ENCODE measurements at regions not wholly inside any gene's neighbourhood (a gene's known extent, or its start where the extent isn't known, plus 50 kb on each side); places are given as distances from the start of the nearest gene placed in this dataset.

DNA sequence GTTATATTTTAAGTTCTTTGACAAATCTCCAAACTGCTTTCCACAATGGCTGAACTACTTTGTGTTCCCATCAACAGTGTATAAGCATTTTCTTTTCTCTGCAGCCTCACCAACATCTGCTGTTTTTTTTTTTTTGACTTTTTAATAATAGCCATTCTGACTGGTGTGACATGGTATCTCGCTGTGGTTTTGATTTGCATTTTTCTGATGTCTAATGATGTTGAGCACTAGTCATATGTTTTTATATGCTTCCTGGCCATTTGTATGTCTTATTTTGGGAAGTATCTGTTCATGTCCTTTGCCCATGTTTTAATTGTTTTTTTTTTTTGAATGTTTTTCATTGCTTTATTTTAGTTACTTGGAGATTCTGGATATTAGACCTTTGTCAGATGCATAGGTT lies 196.6 kb downstream of the PLK2 start:
- H3K9ac ChIP-seq (ENCODE audit: low read length), result no peak overlapping the region
- H3K9me3 ChIP-seq (ENCODE audit: low read length), result no peaks in the 10 kb centered on the region
- no peak overlapping the region for H3K4me3 ChIP-seq (ENCODE audit: low read depth, low read length, poor library complexity, severe bottlenecking)
- no peaks in the 10 kb centered on the region for H4K20me1 ChIP-seq (ENCODE audit: insufficient read depth, low read length)
- H3K36me3 ChIP-seq (ENCODE audit: insufficient read depth, low read length), result no peaks in the 10 kb centered on the region
- no peaks in the 10 kb centered on the region for H3K79me2 ChIP-seq (ENCODE audit: insufficient read depth, low read length)
- H2AFZ ChIP-seq (ENCODE audit: low read length), result no peak overlapping the region
- H3K9me2 ChIP-seq (ENCODE audit: low read depth, low read length), result no peaks in the 10 kb centered on the region
- H3K27ac ChIP-seq (ENCODE audit: low read depth, low read length, poor library complexity, severe bottlenecking), result no peak overlapping the region
- no peaks in the 10 kb centered on the region for H3K4me1 ChIP-seq (ENCODE audit: insufficient read depth, low read length, severe bottlenecking)
- no peak overlapping the region for H3K4me2 ChIP-seq (ENCODE audit: low read length)
- no peaks in the 10 kb centered on the region for H3F3A ChIP-seq (ENCODE audit: insufficient read depth, low read length)
- TF ChIP-seq, protein P1, sequence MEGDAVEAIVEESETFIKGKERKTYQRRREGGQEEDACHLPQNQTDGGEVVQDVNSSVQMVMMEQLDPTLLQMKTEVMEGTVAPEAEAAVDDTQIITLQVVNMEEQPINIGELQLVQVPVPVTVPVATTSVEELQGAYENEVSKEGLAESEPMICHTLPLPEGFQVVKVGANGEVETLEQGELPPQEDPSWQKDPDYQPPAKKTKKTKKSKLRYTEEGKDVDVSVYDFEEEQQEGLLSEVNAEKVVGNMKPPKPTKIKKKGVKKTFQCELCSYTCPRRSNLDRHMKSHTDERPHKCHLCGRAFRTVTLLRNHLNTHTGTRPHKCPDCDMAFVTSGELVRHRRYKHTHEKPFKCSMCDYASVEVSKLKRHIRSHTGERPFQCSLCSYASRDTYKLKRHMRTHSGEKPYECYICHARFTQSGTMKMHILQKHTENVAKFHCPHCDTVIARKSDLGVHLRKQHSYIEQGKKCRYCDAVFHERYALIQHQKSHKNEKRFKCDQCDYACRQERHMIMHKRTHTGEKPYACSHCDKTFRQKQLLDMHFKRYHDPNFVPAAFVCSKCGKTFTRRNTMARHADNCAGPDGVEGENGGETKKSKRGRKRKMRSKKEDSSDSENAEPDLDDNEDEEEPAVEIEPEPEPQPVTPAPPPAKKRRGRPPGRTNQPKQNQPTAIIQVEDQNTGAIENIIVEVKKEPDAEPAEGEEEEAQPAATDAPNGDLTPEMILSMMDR (IDR thresholded peaks at IDR 0.05; ENCODE audit: low read length), result no peak
- TF ChIP-seq EZH2 (IDR thresholded peaks at IDR 0.05; ENCODE audit: borderline replicate concordance, low read length), result no peak
- no peaks in the 10 kb centered on the region for H3K27me3 ChIP-seq (ENCODE audit: insufficient read depth, low read length)

DNA sequence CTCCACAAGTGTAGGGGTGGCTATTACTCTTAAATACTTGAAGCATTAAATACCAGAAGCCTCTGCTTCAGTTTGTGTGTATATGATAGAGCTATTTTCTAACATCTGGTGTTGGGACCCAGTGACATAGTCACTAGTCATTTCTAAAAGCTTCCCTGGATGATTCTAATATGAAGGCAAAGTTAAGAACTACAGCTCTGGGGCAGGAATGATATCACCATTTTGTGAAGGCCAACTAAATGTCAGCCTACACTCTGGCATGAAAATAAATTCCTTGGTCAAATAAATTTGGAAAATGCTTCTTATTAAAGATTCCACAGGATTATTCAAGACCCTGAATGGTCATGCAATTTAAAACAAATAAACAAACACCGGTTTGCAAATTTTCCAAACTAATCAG lies 197.7 kb downstream of the PLK2 start:
- Histone ChIP-seq H3K79me2 (ENCODE audit: insufficient read depth, low read length) (no peaks in the 10 kb centered on the region), H3K9me2 (ENCODE audit: low read depth, low read length) (no peaks in the 10 kb centered on the region), H3K27me3 (ENCODE audit: insufficient read depth, low read length) (no peaks in the 10 kb centered on the region), H2AFZ (ENCODE audit: low read length) (no peak overlapping the region), H3K36me3 (ENCODE audit: insufficient read depth, low read length) (no peaks in the 10 kb centered on the region), H3K27ac (ENCODE audit: low read depth, low read length, poor library complexity, severe bottlenecking) (no peak overlapping the region), H3K4me1 (ENCODE audit: insufficient read depth, low read length, severe bottlenecking) (no peaks in the 10 kb centered on the region), H3K9ac (ENCODE audit: low read length) (no peak overlapping the region), H3K9me3 (ENCODE audit: low read length) (no peaks in the 10 kb centered on the region), H3K4me2 (ENCODE audit: low read length) (no peak overlapping the region), H3K4me3 (ENCODE audit: low read depth, low read length, poor library complexity, severe bottlenecking) (no peak overlapping the region), H4K20me1 (ENCODE audit: insufficient read depth, low read length) (no peaks in the 10 kb centered on the region), H3F3A (ENCODE audit: insufficient read depth, low read length) (no peaks in the 10 kb centered on the region)
- TF ChIP-seq, protein P1 (IDR thresholded peaks at IDR 0.05; ENCODE audit: low read length), result no peak
- no peak for TF ChIP-seq EZH2 (IDR thresholded peaks at IDR 0.05; ENCODE audit: borderline replicate concordance, low read length)

DNA sequence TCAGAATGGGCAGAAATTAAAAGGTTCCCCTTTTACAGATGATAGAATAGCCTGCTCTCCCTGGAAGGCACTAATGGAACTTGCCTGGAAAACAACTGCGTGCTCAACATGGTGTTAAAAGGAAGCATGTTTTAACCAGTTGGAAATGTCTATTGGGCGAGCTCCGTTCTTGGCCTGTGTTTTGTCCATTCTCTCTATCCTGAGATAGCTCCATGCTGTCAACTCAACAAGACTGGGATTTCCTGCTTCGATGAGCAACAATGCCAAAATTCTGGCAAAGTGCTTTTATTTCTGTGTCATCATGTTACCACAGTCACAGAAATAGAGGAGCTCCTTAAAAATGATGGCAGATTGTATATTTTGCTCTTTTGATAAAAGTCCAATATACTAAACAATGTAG lies 198.3 kb downstream of the PLK2 start:
- H3K79me2 ChIP-seq (ENCODE audit: insufficient read depth, low read length), result no peaks in the 10 kb centered on the region
- H3K9me2 ChIP-seq (ENCODE audit: low read depth, low read length), result no peaks in the 10 kb centered on the region
- no peaks in the 10 kb centered on the region for H3K27me3 ChIP-seq (ENCODE audit: insufficient read depth, low read length)
- no peak for TF ChIP-seq EZH2 (IDR thresholded peaks at IDR 0.05; ENCODE audit: borderline replicate concordance, low read length)
- TF ChIP-seq, protein P1 (IDR thresholded peaks at IDR 0.05; ENCODE audit: low read length), result no peak
- H3K36me3 ChIP-seq (ENCODE audit: insufficient read depth, low read length), result no peaks in the 10 kb centered on the region
- H3K4me3 ChIP-seq (ENCODE audit: low read depth, low read length, poor library complexity, severe bottlenecking), result no peak overlapping the region
- no peak overlapping the region for H3K4me2 ChIP-seq (ENCODE audit: low read length)
- H4K20me1 ChIP-seq (ENCODE audit: insufficient read depth, low read length), result no peaks in the 10 kb centered on the region
- H3K27ac ChIP-seq (ENCODE audit: low read depth, low read length, poor library complexity, severe bottlenecking), result no peak overlapping the region
- no peaks in the 10 kb centered on the region for H3K4me1 ChIP-seq (ENCODE audit: insufficient read depth, low read length, severe bottlenecking)
- H3F3A ChIP-seq (ENCODE audit: insufficient read depth, low read length), result no peaks in the 10 kb centered on the region
- H2AFZ ChIP-seq (ENCODE audit: low read length), result no peak overlapping the region
- H3K9me3 ChIP-seq (ENCODE audit: low read length), result no peaks in the 10 kb centered on the region
- H3K9ac ChIP-seq (ENCODE audit: low read length), result no peak overlapping the region
